ENCODE measurements at regions not wholly inside any gene's neighbourhood (a gene's known extent, or its start where the extent isn't known, plus 50 kb on each side); places are given as distances from the start of the nearest gene placed in this dataset.

DNA sequence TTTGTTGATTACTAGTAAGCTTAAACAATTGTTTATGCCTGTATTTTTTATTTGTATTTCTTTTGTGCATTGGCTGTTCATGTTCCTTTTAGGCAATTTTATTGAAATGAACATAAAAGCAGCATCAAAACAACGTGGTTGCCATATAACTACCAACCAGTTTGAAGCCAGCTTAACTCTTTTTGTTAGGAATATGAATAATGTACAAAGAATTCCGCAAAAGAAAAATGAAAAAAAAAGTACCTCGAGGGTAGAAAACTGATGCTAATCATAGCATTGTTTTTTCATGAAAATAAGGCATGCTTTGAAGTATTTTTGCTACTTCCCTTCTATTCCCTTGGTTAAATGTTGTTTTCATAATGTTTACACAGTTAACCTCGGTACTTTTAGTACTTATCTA is 1024.0 kb upstream of the SLIT2 start:
- TF ChIP-seq GABPA (IDR thresholded peaks at IDR 0.05; ENCODE audit: low read depth) = no peak
- TF ChIP-seq, protein P1, sequence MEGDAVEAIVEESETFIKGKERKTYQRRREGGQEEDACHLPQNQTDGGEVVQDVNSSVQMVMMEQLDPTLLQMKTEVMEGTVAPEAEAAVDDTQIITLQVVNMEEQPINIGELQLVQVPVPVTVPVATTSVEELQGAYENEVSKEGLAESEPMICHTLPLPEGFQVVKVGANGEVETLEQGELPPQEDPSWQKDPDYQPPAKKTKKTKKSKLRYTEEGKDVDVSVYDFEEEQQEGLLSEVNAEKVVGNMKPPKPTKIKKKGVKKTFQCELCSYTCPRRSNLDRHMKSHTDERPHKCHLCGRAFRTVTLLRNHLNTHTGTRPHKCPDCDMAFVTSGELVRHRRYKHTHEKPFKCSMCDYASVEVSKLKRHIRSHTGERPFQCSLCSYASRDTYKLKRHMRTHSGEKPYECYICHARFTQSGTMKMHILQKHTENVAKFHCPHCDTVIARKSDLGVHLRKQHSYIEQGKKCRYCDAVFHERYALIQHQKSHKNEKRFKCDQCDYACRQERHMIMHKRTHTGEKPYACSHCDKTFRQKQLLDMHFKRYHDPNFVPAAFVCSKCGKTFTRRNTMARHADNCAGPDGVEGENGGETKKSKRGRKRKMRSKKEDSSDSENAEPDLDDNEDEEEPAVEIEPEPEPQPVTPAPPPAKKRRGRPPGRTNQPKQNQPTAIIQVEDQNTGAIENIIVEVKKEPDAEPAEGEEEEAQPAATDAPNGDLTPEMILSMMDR (IDR thresholded peaks at IDR 0.05; ENCODE audit: insufficient read depth, low read length) = no peak
- no peak for TF ChIP-seq SPI1 (IDR thresholded peaks at IDR 0.05; ENCODE audit: borderline replicate concordance, low read depth)

All from HL-60 (cell line).